Lower lobe of right lung (tissue), 2 donors: ENCODE measurements at regions not wholly inside any gene's neighbourhood (a gene's known extent, or its start where the extent isn't known, plus 50 kb on each side); places are given as distances from the start of the nearest gene placed in this dataset.
A peak's percentile ranks its signal among the peaks of the same experiment; 100 is the strongest.
"Not testable (repeated sequence)": the region's sequence is repeated elsewhere in the genome, so short reads cannot be mapped to it uniquely, and the experiment has no call there.

ENCODE experiments used
- ATAC-seq, 2 donors: fragments of 200-7000 bp; cut with Tn5 transposase; one replicate each; pipeline ENCODE4 v1.9.1; 2020 to 2022; ENCODE audit warnings: mild to moderate bottlenecking in 2 of 2, moderate library complexity in 2 of 2
- DNase-seq: peaks from one replicate; pipeline ENCODE4 v3.0.0-alpha.2; 2020
- H3K27ac ChIP-seq: fragments of 200-600 bp; one replicate; pipeline ENCODE4 v1.8.0; 2022
- H3K27me3 ChIP-seq: fragments of 200-600 bp; one replicate; pipeline ENCODE4 v1.8.0; 2022; ENCODE audit warnings: low read depth
- H3K36me3 ChIP-seq: fragments of 200-600 bp; one replicate; pipeline ENCODE4 v1.8.0; 2022; ENCODE audit warnings: mild to moderate bottlenecking
- H3K4me1 ChIP-seq: fragments of 200-600 bp; one replicate; pipeline ENCODE4 v1.8.0; 2022
- H3K4me3 ChIP-seq: fragments of 200-600 bp; one replicate; pipeline ENCODE4 v1.8.0; 2022; ENCODE audit warnings: mild to moderate bottlenecking
- H3K9me3 ChIP-seq: fragments of 200-600 bp; one replicate; pipeline ENCODE4 v1.8.0; 2022
- intact Hi-C: fragments of 100-400 bp; cut with DNase I; formaldehyde crosslinking; loops from one replicate; pipeline ENCODE4 v1.11.0; 2022
- donor health status: DM: no; HTN: yes; CAD: no; lungs with severe emphysema.

- H3K27me3 ChIP-seq, intact Hi-C loops, ATAC-seq, H3K36me3 ChIP-seq, DNase-seq, H3K27ac ChIP-seq, H3K4me1 ChIP-seq, H3K4me3 ChIP-seq: not testable (repeated sequence)
- peaks cover 31% of the 10 kb centered on the region for H3K9me3 ChIP-seq
Measured at GRCh38 chr22:12384612-12385011, 3143.4 kb upstream of the OR11H1 start.

- H3K27me3 ChIP-seq, H3K36me3 ChIP-seq, H3K4me1 ChIP-seq, H3K27ac ChIP-seq, ATAC-seq, H3K4me3 ChIP-seq, intact Hi-C loops: not testable (repeated sequence)
- H3K9me3 ChIP-seq = peaks cover 28% of the 10 kb centered on the region
- DNase-seq = peak; percentile 37
Measured at GRCh38 chr22:12388824-12389800, 3138.9 kb upstream of the OR11H1 start.

- ATAC-seq, H3K36me3 ChIP-seq, H3K4me1 ChIP-seq, intact Hi-C loops, H3K4me3 ChIP-seq, H3K27me3 ChIP-seq, DNase-seq, H3K27ac ChIP-seq: not testable (repeated sequence)
- peaks cover 16% of the 10 kb centered on the region for H3K9me3 ChIP-seq
Measured at GRCh38 chr22:12397270-12397669, 3130.7 kb upstream of the OR11H1 start.

DNA sequence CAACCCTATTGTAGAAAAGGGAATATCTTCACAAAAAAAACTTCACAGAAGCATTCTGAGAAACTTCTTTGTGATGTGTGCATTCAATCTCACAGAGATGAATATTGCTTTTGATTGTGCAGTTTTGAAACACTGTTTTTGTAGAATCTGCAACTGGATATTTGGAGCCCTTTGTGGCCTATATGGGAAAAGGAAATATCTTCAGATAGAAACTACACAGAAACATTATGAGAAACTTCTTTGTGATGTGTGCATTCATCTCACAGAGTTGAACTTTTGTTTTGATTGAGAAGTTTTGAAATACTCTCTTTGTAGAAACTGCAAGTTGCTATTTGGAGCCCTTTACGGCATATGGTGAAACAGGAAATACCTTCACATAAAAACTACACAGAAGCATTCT, 3126.1 kb upstream of the OR11H1 start:
- H3K36me3 ChIP-seq, DNase-seq, H3K4me1 ChIP-seq, intact Hi-C loops, ATAC-seq, H3K27ac ChIP-seq, H3K27me3 ChIP-seq, H3K4me3 ChIP-seq, H3K9me3 ChIP-seq: not testable (repeated sequence)

- H3K4me1 ChIP-seq, H3K9me3 ChIP-seq, H3K27me3 ChIP-seq, ATAC-seq, H3K27ac ChIP-seq, intact Hi-C loops, DNase-seq, H3K4me3 ChIP-seq, H3K36me3 ChIP-seq: not testable (repeated sequence)
Measured at GRCh38 chr22:12402531-12402930, 3125.5 kb upstream of the OR11H1 start.

DNA sequence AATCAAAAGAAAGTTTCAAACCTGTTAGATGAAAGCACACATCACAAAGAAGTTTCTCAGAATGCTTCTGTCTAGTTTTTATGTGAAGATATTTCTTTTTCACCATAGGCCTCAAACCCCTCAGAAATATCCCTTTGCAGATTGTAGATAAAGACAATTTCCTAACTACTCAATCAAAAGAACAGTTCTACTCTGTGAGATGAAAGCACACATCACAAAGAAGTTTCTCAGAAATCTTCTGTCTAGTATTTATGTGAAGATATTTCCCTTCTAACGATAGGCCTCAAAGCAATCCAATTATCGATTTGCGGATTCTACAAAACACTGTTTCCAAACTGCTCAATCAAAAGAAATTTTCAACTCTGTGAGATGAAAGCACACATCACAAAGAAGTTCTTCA, 3092.1 kb upstream of the OR11H1 start:
- H3K27me3 ChIP-seq, intact Hi-C loops: not testable (repeated sequence)

More for the DNA sequence above, 3092.1 kb upstream of the OR11H1 start:
- ATAC-seq, H3K4me1 ChIP-seq, DNase-seq, H3K27ac ChIP-seq, H3K4me3 ChIP-seq, H3K36me3 ChIP-seq: not testable (repeated sequence)
- peaks cover 41% of the 10 kb centered on the region for H3K9me3 ChIP-seq
